B cell (primary cell): ENCODE measurements at regions not wholly inside any gene's neighbourhood (a gene's known extent, or its start where the extent isn't known, plus 50 kb on each side); places are given as distances from the start of the nearest gene placed in this dataset.

Experiments
- ATAC-seq: fragments of 200-7000 bp; cut with Tn5 transposase; one replicate; pipeline ENCODE4 v1.10.0; 2021; ENCODE audit warnings: low read depth, mild to moderate bottlenecking, moderate number of reproducible peaks, moderate library complexity
- CTCF ChIA-PET: fragments of 350-600 bp; sonication (Branson Sonifier 250); formaldehyde crosslinking; loops from one replicate; lab custom pipeline; 2021; ENCODE audit warnings: antibody characterized with exemption, inconsistent platforms; lab: Charles Lee
- POLR2A ChIA-PET: fragments of 350-600 bp; sonication (Branson Sonifier 250); formaldehyde crosslinking; loops from one replicate; lab custom pipeline; 2021; ENCODE audit warnings: antibody characterized with exemption; lab: Charles Lee
- DNase-seq: peaks from one replicate; pipeline ENCODE4 v3.0.0; 2013
- H2AFZ ChIP-seq: 2 replicates; pipeline ENCODE4 v1.6.1; 2012; ENCODE audit warnings: mild to moderate bottlenecking, low read depth, low read length; ENCODE audit not compliant: insufficient read depth, poor library complexity, severe bottlenecking
- H3K27ac ChIP-seq, 2 donors: 1 replicate in 1 of 2; 2 replicates in 1 of 2; pipeline ENCODE4 v1.5.1; 2012 to 2013; ENCODE audit warnings: low read length in 2 of 2, mild to moderate bottlenecking in 2 of 2, moderate library complexity in 1 of 2
- H3K27me3 ChIP-seq, 4 experiments: fragments of 200-600 bp in 1 of 4; sonication (generic) in 1 of 4; replicated peaks in 1 of 4; 1 replicate in 2 of 4; 2 replicates in 2 of 4; pipeline versions ENCODE4 v1.6.1 to v1.7.0; 2013 to 2016; ENCODE audit warnings: low read length in 3 of 4, mild to moderate bottlenecking in 2 of 4, mixed read lengths in 1 of 4, moderate library complexity in 1 of 4; ENCODE audit not compliant: insufficient read depth in 4 of 4, control insufficient read depth in 3 of 4; ENCODE audit errors: control extremely low read depth in 1 of 4
- H3K36me3 ChIP-seq, 2 experiments: replicated peaks in 1 of 2; 1 replicate in 1 of 2; 2 replicates in 1 of 2; pipeline versions ENCODE4 v1.6.1 to v1.7.1; 2013; ENCODE audit warnings: low read length in 1 of 2; ENCODE audit not compliant: insufficient read depth in 2 of 2, control insufficient read depth in 1 of 2; ENCODE audit errors: control extremely low read depth in 1 of 2, extremely low read depth in 1 of 2
- H3K4me1 ChIP-seq, 2 donors: fragments of 200-600 bp in 1 of 2; sonication (generic) in 1 of 2; 1 replicate in 1 of 2; 2 replicates in 1 of 2; pipeline versions ENCODE4 v1.5.1 to v1.6.1; 2013 to 2017; ENCODE audit warnings: low read length in 2 of 2; ENCODE audit not compliant: control insufficient read depth in 2 of 2, insufficient read depth in 2 of 2
- H3K4me2 ChIP-seq: replicated peaks from 2 replicates; pipeline ENCODE3; 2012; ENCODE audit warnings: mild to moderate bottlenecking, low read depth, low read length; ENCODE audit not compliant: poor library complexity, severe bottlenecking
- H3K4me3 ChIP-seq, 5 experiments: fragments of 200-600 bp in 1 of 5; sonication (generic) in 1 of 5; 1 replicate in 3 of 5; 2 replicates in 2 of 5; pipeline versions ENCODE4 v1.5.1 to v1.7.0; 2011 to 2016; ENCODE audit warnings: low read length in 4 of 5, mild to moderate bottlenecking in 4 of 5, low read depth in 2 of 5, control low read depth in 1 of 5, moderate library complexity in 1 of 5; ENCODE audit not compliant: insufficient read depth in 1 of 5; ENCODE audit errors: control extremely low read depth in 1 of 5, extremely low read depth in 1 of 5
- H3K79me2 ChIP-seq: fragments of 200-600 bp; sonication (generic); one replicate; pipeline ENCODE4 v1.6.0; 2016; ENCODE audit warnings: low read length; ENCODE audit not compliant: control insufficient read depth, insufficient read depth
- H3K9ac ChIP-seq: fragments of 200-600 bp; sonication (generic); 2 replicates; pipeline ENCODE4 v1.6.1; 2017; ENCODE audit warnings: mild to moderate bottlenecking, low read length, moderate library complexity
- H3K9me3 ChIP-seq, 3 donors: one replicate each; pipeline versions ENCODE4 v1.6.1 to v1.7.1; 2013; ENCODE audit warnings: low read length in 2 of 3; ENCODE audit not compliant: control insufficient read depth in 2 of 3, insufficient read depth in 1 of 3; ENCODE audit errors: control extremely low read depth in 1 of 3
- H4K20me1 ChIP-seq: 2 replicates; pipeline ENCODE4 v1.6.0; 2012; ENCODE audit warnings: mild to moderate bottlenecking, low read length; ENCODE audit not compliant: insufficient read depth, control insufficient read depth, poor library complexity, severe bottlenecking
- H3K27ac Mint-ChIP-seq: one replicate; pipeline ENCODE4 v1.8.0; 2021; ENCODE audit warnings: mixed read lengths
- H3K27me3 Mint-ChIP-seq: one replicate; pipeline ENCODE4 v1.8.0; 2021; ENCODE audit warnings: mixed read lengths
- H3K4me1 Mint-ChIP-seq: one replicate; pipeline ENCODE4 v1.8.0; 2021; ENCODE audit warnings: mixed read lengths
- H3K4me3 Mint-ChIP-seq: one replicate; pipeline ENCODE4 v1.8.0; 2021; ENCODE audit warnings: mixed read lengths
- H3K9me3 Mint-ChIP-seq: one replicate; pipeline ENCODE4 v1.8.0; 2022; ENCODE audit warnings: mixed read lengths; ENCODE audit not compliant: insufficient read depth
- EZH2 ChIP-seq: IDR thresholded peaks from 2 replicates; pipeline ENCODE4 v1.6.1; 2012; ENCODE audit warnings: borderline replicate concordance, low read depth, mild to moderate bottlenecking, moderate library complexity, low read length; ENCODE audit not compliant: insufficient read depth, poor library complexity, severe bottlenecking
- WGBS: methylation state at CpG from one replicate; pipeline ENCODE4 v1.1.5; 2013; ENCODE audit warnings: missing lambda C conversion rate; ENCODE audit not compliant: insufficient coverage; 5-methylcytosine and 5-hydroxymethylcytosine counted together
- intact Hi-C: fragments of 100-400 bp; cut with micrococcal nuclease; formaldehyde crosslinking; loops from one replicate; pipeline ENCODE4 v1.10.0; 2022
- TF ChIP-seq, protein P1 (sequence below): fragments of 200-600 bp; IDR thresholded peaks from one replicate; pipeline ENCODE4 v1.8.0; 2022; ENCODE audit warnings: antibody characterized with exemption, mild to moderate bottlenecking

GRCh38 chrX:69076088-69076487, 89.2 kb downstream of the PJA1 start:
- Mint-ChIP-seq H3K4me3 (no peak overlapping the region), H3K4me1 (no peaks in the 10 kb centered on the region), H3K27me3 (no peaks in the 10 kb centered on the region), H3K9me3 (no peaks in the 10 kb centered on the region), H3K27ac (no peak overlapping the region)
- TF ChIP-seq EZH2 = no peak
- TF ChIP-seq, protein P1, sequence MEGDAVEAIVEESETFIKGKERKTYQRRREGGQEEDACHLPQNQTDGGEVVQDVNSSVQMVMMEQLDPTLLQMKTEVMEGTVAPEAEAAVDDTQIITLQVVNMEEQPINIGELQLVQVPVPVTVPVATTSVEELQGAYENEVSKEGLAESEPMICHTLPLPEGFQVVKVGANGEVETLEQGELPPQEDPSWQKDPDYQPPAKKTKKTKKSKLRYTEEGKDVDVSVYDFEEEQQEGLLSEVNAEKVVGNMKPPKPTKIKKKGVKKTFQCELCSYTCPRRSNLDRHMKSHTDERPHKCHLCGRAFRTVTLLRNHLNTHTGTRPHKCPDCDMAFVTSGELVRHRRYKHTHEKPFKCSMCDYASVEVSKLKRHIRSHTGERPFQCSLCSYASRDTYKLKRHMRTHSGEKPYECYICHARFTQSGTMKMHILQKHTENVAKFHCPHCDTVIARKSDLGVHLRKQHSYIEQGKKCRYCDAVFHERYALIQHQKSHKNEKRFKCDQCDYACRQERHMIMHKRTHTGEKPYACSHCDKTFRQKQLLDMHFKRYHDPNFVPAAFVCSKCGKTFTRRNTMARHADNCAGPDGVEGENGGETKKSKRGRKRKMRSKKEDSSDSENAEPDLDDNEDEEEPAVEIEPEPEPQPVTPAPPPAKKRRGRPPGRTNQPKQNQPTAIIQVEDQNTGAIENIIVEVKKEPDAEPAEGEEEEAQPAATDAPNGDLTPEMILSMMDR = no peak
- ChIA-PET POLR2A (no interaction called here), CTCF (no interaction called here)
- no peaks in the 10 kb centered on the region for H3K9me3 ChIP-seq
- H3K4me3 ChIP-seq = no peak overlapping the region
- no peak overlapping the region for H3K27ac ChIP-seq
- H3K9ac ChIP-seq = no peak overlapping the region
- H3K4me1 ChIP-seq = no peaks in the 10 kb centered on the region
- H3K79me2 ChIP-seq = no peaks in the 10 kb centered on the region
- intact Hi-C loops = no loop called here
- H3K4me2 ChIP-seq = no peak overlapping the region
- DNase-seq (no peak), ATAC-seq (no peak)
- 83% methylated on average over 1 of the region's 2 CpGs for WGBS
- no peaks in the 10 kb centered on the region for H4K20me1 ChIP-seq
- no peak overlapping the region for H2AFZ ChIP-seq
- H3K36me3 ChIP-seq = no peaks in the 10 kb centered on the region
- no peaks in the 10 kb centered on the region for H3K27me3 ChIP-seq

GRCh38 chrX:69074726-69075125, 90.5 kb downstream of the PJA1 start:
- no peak overlapping the region for H3K27ac ChIP-seq
- H3K79me2 ChIP-seq = no peaks in the 10 kb centered on the region
- H3K4me3 ChIP-seq = no peak overlapping the region
- 87% methylated on average over 3 of the region's 3 CpGs for WGBS
- no peak for DNase-seq
- H3K9ac ChIP-seq = no peak overlapping the region
- Mint-ChIP-seq H3K27ac (no peak overlapping the region), H3K27me3 (no peaks in the 10 kb centered on the region), H3K9me3 (no peaks in the 10 kb centered on the region), H3K4me3 (no peak overlapping the region), H3K4me1 (no peaks in the 10 kb centered on the region)
- no peak overlapping the region for H2AFZ ChIP-seq
- H3K9me3 ChIP-seq = no peaks in the 10 kb centered on the region
- intact Hi-C loops = no loop called here
- H4K20me1 ChIP-seq = no peaks in the 10 kb centered on the region
- no peaks in the 10 kb centered on the region for H3K4me1 ChIP-seq
- no peaks in the 10 kb centered on the region for H3K36me3 ChIP-seq
- no peak for TF ChIP-seq EZH2
- TF ChIP-seq, protein P1 = no peak
- ChIA-PET CTCF (no interaction called here), POLR2A (no interaction called here)
- no peaks in the 10 kb centered on the region for H3K27me3 ChIP-seq
- no peak overlapping the region for H3K4me2 ChIP-seq
- ATAC-seq = no peak
